ENCODE measurements at regions not wholly inside any gene's neighbourhood (a gene's known extent, or its start where the extent isn't known, plus 50 kb on each side); places are given as distances from the start of the nearest gene placed in this dataset.
"Not testable (repeated sequence)": the region's sequence is repeated elsewhere in the genome, so short reads cannot be mapped to it uniquely, and the experiment has no call there.

DNA sequence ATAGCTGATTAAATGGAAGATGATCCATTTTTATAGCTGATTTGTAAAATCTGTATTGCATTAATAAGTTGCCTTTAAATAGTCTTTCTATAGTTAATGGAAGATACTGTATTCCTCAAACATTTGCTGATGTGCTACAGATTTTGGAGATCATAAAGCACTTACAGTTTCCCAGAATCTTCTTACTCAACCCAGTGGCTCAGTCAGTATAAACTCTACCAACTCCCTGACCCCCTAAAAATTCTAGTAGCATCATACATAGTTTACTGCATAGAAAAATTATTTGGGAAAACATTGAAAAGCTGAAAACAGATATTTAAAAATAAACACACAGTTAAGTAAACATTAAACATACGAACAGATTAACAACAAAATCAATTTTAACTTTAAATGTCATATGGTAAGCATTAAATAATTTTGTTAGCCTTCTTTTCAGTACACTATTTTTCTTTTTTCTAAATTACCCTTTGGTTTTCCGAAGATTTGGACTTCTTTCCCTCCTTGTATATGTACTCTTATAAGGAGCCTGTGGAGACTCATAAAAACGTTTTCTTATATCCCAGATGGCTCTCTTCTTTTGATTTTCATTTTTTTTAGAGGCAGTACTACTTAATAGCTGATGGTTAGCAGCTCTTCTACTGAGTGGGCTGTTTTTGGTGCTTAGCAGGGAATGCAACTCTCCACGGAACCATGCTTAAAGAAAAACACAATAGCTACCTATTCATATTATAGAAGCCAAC lies 62.7 kb upstream of the BMP5 start:
- Histone ChIP-seq H3K27ac (no peak overlapping the region), H3K27me3 (no peaks in the 10 kb centered on the region), H3K4me3 (no peak overlapping the region), H3K36me3 (no peaks in the 10 kb centered on the region), H3K4me1 (no peaks in the 10 kb centered on the region), H3K9me3 (no peaks in the 10 kb centered on the region)
- ATAC-seq (no peak), FAIRE-seq (no peak), DNase-seq (no peak)
- TF ChIP-seq, protein P1, sequence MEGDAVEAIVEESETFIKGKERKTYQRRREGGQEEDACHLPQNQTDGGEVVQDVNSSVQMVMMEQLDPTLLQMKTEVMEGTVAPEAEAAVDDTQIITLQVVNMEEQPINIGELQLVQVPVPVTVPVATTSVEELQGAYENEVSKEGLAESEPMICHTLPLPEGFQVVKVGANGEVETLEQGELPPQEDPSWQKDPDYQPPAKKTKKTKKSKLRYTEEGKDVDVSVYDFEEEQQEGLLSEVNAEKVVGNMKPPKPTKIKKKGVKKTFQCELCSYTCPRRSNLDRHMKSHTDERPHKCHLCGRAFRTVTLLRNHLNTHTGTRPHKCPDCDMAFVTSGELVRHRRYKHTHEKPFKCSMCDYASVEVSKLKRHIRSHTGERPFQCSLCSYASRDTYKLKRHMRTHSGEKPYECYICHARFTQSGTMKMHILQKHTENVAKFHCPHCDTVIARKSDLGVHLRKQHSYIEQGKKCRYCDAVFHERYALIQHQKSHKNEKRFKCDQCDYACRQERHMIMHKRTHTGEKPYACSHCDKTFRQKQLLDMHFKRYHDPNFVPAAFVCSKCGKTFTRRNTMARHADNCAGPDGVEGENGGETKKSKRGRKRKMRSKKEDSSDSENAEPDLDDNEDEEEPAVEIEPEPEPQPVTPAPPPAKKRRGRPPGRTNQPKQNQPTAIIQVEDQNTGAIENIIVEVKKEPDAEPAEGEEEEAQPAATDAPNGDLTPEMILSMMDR (IDR thresholded peaks at IDR 0.05), result no peak
- WGBS, 2 donors, result 52 to 53% methylated on average over 4 of the region's 4 CpGs
- intact Hi-C loops (cut with DNase I), result no loop called here

DNA sequence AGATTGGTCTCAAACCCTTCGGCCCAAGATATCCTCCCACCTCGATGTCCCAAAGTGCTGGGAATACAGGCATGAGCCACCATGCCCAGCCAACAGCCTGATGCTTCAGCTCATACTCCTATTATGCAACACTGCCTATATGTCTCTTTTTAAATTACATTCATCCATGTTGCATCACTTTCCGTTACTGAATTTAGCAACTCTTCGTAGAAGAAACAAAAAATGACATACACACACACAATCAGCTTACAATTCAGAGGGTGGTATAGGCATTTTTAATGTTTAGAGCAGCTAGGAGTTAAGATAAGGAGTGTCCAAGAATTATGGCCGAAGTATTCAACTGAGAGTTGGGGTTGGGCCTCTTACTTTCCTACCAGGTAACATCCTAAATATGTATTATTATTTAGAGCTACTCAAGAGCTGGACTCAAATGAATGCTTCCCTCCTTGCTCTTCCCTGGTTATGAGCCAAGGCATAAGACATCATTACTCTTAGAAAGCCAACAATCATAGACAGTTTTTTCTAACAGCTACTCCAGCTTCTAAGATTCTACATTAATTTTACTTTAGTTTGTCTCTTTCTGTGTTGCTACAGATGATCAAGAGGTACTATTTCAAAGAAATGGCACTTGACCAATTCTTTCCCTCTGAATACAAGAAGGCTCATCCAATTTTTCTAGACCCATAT lies 62.0 kb upstream of the BMP5 start:
- DNase-seq, result no peak
- intact Hi-C loops (cut with DNase I), result no loop called here
- ATAC-seq, result no peak
- no peak for FAIRE-seq
- H3K27me3 ChIP-seq, result no peaks in the 10 kb centered on the region
- H3K4me1 ChIP-seq, result no peaks in the 10 kb centered on the region
- H3K9me3 ChIP-seq, result no peaks in the 10 kb centered on the region
- no peak overlapping the region for H3K4me3 ChIP-seq
- H3K27ac ChIP-seq, result no peak overlapping the region
- WGBS, 2 donors, result 74 to 81% methylated on average over 5 of the region's 5 CpGs
- TF ChIP-seq, protein P1 (IDR thresholded peaks at IDR 0.05), result no peak
- no peaks in the 10 kb centered on the region for H3K36me3 ChIP-seq

DNA sequence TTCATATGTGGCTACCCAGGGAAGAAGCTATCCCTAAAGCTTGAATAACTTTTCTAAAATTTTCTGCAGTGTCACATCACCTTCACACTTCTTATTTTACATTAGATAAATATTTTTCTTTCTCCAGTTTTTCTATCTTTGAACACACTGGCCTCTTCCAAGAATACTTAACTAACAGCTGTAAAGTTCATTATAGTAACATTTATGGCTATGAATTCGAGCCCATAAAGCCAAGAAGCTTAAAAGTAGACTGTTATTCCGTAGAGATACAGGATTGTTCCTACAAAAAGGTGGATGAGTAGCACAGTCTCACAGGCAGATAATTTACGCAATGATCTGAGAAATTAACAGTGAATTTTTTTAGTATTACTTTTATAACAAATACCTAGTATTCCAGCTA lies 55.7 kb upstream of the BMP5 start:
- FAIRE-seq, result no peak
- no peak overlapping the region for H3K4me3 ChIP-seq
- WGBS, 2 donors, result 64 to 73% methylated on average over 3 of the region's 3 CpGs
- no peaks in the 10 kb centered on the region for H3K27me3 ChIP-seq
- intact Hi-C loops (cut with DNase I), result no loop called here
- no peaks in the 10 kb centered on the region for H3K9me3 ChIP-seq
- DNase-seq, result no peak
- no peak overlapping the region for H3K27ac ChIP-seq
- ATAC-seq, result no peak
- no peaks in the 10 kb centered on the region for H3K36me3 ChIP-seq
- TF ChIP-seq, protein P1 (IDR thresholded peaks at IDR 0.05), result no peak
- no peaks in the 10 kb centered on the region for H3K4me1 ChIP-seq

DNA sequence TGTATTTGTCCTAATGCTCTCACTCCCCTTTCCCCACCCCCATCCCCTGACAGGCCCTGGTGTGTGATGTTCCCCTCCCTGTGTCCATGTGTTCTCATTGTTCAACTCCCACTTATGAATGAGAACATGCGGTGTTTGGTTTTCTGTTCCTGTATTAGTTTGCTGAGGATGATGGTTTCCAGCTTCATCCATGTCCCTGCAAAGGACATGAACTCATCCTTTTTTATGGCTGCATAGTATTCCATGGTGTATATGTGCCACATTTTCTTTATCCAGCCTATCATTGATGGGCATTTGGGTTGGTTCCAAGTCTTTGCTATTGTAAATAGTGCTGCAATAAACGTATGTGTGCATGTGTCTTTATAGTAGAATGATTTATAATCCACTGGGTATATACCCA lies 52.3 kb upstream of the BMP5 start:
- ATAC-seq; H3K27me3 ChIP-seq; intact Hi-C loops (cut with DNase I); DNase-seq; FAIRE-seq; H3K4me3 ChIP-seq; H3K9me3 ChIP-seq; H3K36me3 ChIP-seq; H3K27ac ChIP-seq; H3K4me1 ChIP-seq: not testable (repeated sequence)
- WGBS, 2 donors, result 51 to 54% methylated on average over 2 of the region's 2 CpGs

DNA sequence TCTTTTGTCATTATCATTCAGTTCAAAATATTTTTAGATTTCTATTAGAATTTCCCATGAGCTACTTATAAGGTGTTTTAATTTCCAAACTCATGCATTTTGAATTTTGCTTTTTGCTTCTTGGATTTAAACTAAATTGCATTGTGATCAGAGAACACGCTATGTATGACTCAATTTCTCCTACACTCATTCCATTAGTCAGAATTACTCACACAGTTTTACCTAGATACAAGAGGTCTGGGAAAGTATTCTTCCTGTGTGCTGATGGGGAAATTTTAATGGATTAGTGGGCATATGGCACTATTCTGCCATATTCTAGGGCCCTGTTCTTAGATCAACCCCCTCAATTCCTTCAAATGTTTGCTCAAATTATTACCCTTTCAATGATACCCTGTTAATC lies 49.9 kb upstream of the BMP5 start:
- Histone ChIP-seq H3K27ac (no peak overlapping the region), H3K4me1 (no peaks in the 10 kb centered on the region), H3K36me3 (no peaks in the 10 kb centered on the region), H3K9me3 (no peaks in the 10 kb centered on the region), H3K27me3 (no peaks in the 10 kb centered on the region), H3K4me3 (no peak overlapping the region)
- TF ChIP-seq, protein P1 (IDR thresholded peaks at IDR 0.05), result no peak
- ATAC-seq (no peak), DNase-seq (no peak), FAIRE-seq (no peak)
- intact Hi-C loops (cut with DNase I), result no loop called here
- 87 to 97% methylated on average over 1 of the region's 1 CpG for WGBS, 2 donors

All from pancreas (tissue), 10 donors.